ENCODE measurements at regions not wholly inside any gene's neighbourhood (a gene's known extent, or its start where the extent isn't known, plus 50 kb on each side); places are given as distances from the start of the nearest gene placed in this dataset.

- no peak overlapping the region for H3K4me3 Mint-ChIP-seq (ENCODE audit: unreplicated experiment)
- H3K36me3 Mint-ChIP-seq (ENCODE audit: low read depth, unreplicated experiment), result no peaks in the 10 kb centered on the region
- no peak for DNase-seq (ENCODE audit: low spot score)
- no peaks in the 10 kb centered on the region for H3K9me3 Mint-ChIP-seq (ENCODE audit: unreplicated experiment)
- no peak overlapping the region for H3K27ac Mint-ChIP-seq (ENCODE audit: unreplicated experiment)
- no peaks in the 10 kb centered on the region for H3K27me3 Mint-ChIP-seq (ENCODE audit: unreplicated experiment)
- no peaks in the 10 kb centered on the region for H3K4me1 Mint-ChIP-seq (ENCODE audit: unreplicated experiment)
- TF ChIP-seq CTCF (IDR thresholded peaks at IDR 0.05; ENCODE audit: unreplicated experiment), result no peak
These were observed 133.8 kb upstream of the NAALADL2 start for GRCh38 chr3:174725303-174725702.

- no peak overlapping the region for H3K27ac Mint-ChIP-seq (ENCODE audit: unreplicated experiment)
- H3K36me3 Mint-ChIP-seq (ENCODE audit: low read depth, unreplicated experiment), result no peaks in the 10 kb centered on the region
- H3K27me3 Mint-ChIP-seq (ENCODE audit: unreplicated experiment), result no peaks in the 10 kb centered on the region
- TF ChIP-seq CTCF (IDR thresholded peaks at IDR 0.05; ENCODE audit: unreplicated experiment), result no peak
- no peak for DNase-seq (ENCODE audit: low spot score)
- no peaks in the 10 kb centered on the region for H3K4me1 Mint-ChIP-seq (ENCODE audit: unreplicated experiment)
- H3K9me3 Mint-ChIP-seq (ENCODE audit: unreplicated experiment), result no peaks in the 10 kb centered on the region
- H3K4me3 Mint-ChIP-seq (ENCODE audit: unreplicated experiment), result no peak overlapping the region
These were observed 121.2 kb upstream of the NAALADL2 start for GRCh38 chr3:174737966-174738365.

- H3K4me1 Mint-ChIP-seq (ENCODE audit: unreplicated experiment), result no peaks in the 10 kb centered on the region
These were observed 110.0 kb upstream of the NAALADL2 start for GRCh38 chr3:174749143-174749542.

DNA sequence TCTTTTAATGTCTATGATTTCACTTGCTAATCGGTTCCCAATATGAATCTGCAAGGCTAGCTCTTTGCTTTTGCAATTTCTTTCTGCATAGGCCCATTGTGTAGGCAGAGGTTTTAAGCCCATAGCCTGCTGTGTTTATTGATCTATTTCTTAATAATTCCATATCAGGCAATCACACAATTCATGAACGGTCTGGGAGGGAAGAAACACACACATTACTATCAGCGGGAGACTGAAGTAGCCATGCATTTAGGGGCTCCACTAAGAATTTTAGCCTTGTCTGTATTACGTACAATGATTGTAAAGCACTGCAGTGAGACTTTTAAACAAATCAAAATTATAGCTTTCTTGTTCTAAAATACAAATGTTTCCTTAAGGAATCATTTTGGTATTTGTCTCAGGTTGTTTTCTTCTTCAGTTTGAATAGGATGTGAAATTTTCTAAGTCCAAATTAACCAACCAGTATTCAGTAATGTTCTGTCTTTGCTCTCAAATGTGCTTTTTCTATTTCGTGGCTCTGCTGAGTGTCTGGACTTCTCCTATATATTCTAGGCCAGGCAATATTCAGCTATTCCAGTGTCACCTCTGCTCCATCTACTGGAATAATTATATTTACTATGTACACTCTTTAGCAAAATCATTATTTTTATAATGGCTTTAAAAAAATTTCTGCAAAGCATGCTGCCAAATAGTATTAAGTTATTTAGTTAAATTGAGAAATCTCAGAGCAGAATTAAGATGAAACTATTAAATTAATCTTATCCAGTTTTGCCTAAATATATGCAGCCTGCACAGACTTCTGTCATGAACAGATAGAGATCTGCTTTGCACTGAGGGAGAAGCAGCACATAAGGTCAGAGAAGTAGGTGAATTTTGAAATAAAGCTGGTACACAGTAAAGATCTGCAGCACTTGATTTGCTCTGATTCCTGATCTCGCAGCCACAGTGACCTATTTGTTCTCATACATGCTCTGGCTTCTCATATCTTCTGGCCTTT lies 103.0 kb upstream of the NAALADL2 start:
- Mint-ChIP-seq H3K27ac (ENCODE audit: unreplicated experiment) (no peak overlapping the region), H3K9me3 (ENCODE audit: unreplicated experiment) (no peaks in the 10 kb centered on the region), H3K4me3 (ENCODE audit: unreplicated experiment) (no peak overlapping the region), H3K4me1 (ENCODE audit: unreplicated experiment) (no peaks in the 10 kb centered on the region), H3K36me3 (ENCODE audit: low read depth, unreplicated experiment) (no peaks in the 10 kb centered on the region), H3K27me3 (ENCODE audit: unreplicated experiment) (no peaks in the 10 kb centered on the region)
- TF ChIP-seq CTCF (IDR thresholded peaks at IDR 0.05; ENCODE audit: unreplicated experiment), result no peak
- DNase-seq (ENCODE audit: low spot score), result no peak

More at GRCh38 chr3:174749143-174749542, 110.0 kb upstream of the NAALADL2 start:
- no peak for DNase-seq (ENCODE audit: low spot score)
- H3K4me3 Mint-ChIP-seq (ENCODE audit: unreplicated experiment), result no peak overlapping the region
- no peak overlapping the region for H3K27ac Mint-ChIP-seq (ENCODE audit: unreplicated experiment)
- no peak for TF ChIP-seq CTCF (IDR thresholded peaks at IDR 0.05; ENCODE audit: unreplicated experiment)
- no peaks in the 10 kb centered on the region for H3K36me3 Mint-ChIP-seq (ENCODE audit: low read depth, unreplicated experiment)
- H3K9me3 Mint-ChIP-seq (ENCODE audit: unreplicated experiment), result no peaks in the 10 kb centered on the region
- no peaks in the 10 kb centered on the region for H3K27me3 Mint-ChIP-seq (ENCODE audit: unreplicated experiment)

DNA sequence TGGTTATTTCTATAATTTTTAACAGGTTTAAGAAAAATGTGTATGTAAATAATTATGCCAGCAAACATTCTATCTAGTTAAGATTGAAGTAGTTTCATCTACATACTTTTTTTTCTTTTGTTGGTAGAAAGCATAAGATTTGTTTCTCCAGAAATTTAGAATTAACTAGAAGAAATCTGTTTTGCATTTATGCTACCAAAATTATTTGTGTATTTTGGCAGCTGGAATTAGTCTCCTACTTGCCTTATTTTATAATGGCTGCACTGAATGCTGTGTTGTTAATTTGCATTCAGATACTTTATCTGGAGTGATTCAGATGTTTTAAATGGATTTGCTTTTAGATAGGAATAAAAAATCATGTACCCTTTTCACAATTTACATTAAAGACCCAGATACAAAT lies 100.2 kb upstream of the NAALADL2 start:
- Mint-ChIP-seq H3K4me3 (ENCODE audit: unreplicated experiment) (no peak overlapping the region), H3K27ac (ENCODE audit: unreplicated experiment) (no peak overlapping the region)

More for the DNA sequence above, 100.2 kb upstream of the NAALADL2 start:
- no peak for DNase-seq (ENCODE audit: low spot score)
- Mint-ChIP-seq H3K36me3 (ENCODE audit: low read depth, unreplicated experiment) (no peaks in the 10 kb centered on the region), H3K9me3 (ENCODE audit: unreplicated experiment) (no peaks in the 10 kb centered on the region), H3K27me3 (ENCODE audit: unreplicated experiment) (no peaks in the 10 kb centered on the region), H3K4me1 (ENCODE audit: unreplicated experiment) (no peaks in the 10 kb centered on the region)
- TF ChIP-seq CTCF (IDR thresholded peaks at IDR 0.05; ENCODE audit: unreplicated experiment), result no peak

Data from endothelial cell (in vitro differentiated cells).